Coronary artery (tissue), 2 donors: ENCODE measurements at regions not wholly inside any gene's neighbourhood (a gene's known extent, or its start where the extent isn't known, plus 50 kb on each side); places are given as distances from the start of the nearest gene placed in this dataset.
"Not testable (repeated sequence)": the region's sequence is repeated elsewhere in the genome, so short reads cannot be mapped to it uniquely, and the experiment has no call there.

Source experiments
- DNase-seq: peaks from one replicate; pipeline ENCODE4 v3.0.0-alpha.2; 2017; ENCODE audit warnings: low spot score
- H3K27ac ChIP-seq, 2 donors: fragments of 200-600 bp; sonication (generic); one replicate each; pipeline ENCODE4 v1.5.1; 2016 to 2019
- H3K4me3 ChIP-seq: fragments of 200-600 bp; sonication (generic); 2 replicates; pipeline ENCODE4 v1.5.1; 2016; ENCODE audit warnings: mild to moderate bottlenecking, moderate library complexity
- CTCF ChIP-seq: fragments of 200-600 bp; sonication (generic); IDR thresholded peaks from one replicate; pipeline ENCODE4 v1.5.1; 2019; ENCODE audit warnings: antibody characterized with exemption

GRCh38 chr2:58473165-58473564 is 232.0 kb upstream of the FANCL start:
- Histone ChIP-seq H3K27ac (no peak overlapping the region), H3K4me3 (no peak overlapping the region)
- DNase-seq: no peak
- TF ChIP-seq CTCF: no peak

- Histone ChIP-seq H3K27ac (no peak overlapping the region), H3K4me3 (no peak overlapping the region)
- DNase-seq: no peak
- TF ChIP-seq CTCF: no peak
Observed at GRCh38 chr2:58466804-58467203, 225.7 kb upstream of the FANCL start.

GRCh38 chr2:58466021-58466420 is 224.9 kb upstream of the FANCL start:
- H3K27ac ChIP-seq, H3K4me3 ChIP-seq, DNase-seq: not testable (repeated sequence)

GRCh38 chr2:58460670-58461069 is 219.5 kb upstream of the FANCL start:
- H3K27ac ChIP-seq: no peak overlapping the region
- no peak for TF ChIP-seq CTCF
- H3K4me3 ChIP-seq: no peak overlapping the region
- no peak for DNase-seq

GRCh38 chr2:58449286-58450010 is 208.3 kb upstream of the FANCL start:
- no peak overlapping the region for H3K4me3 ChIP-seq
- TF ChIP-seq CTCF: no peak
- no peak overlapping the region for H3K27ac ChIP-seq
- DNase-seq: no peak

GRCh38 chr2:58448845-58449244 is 207.7 kb upstream of the FANCL start:
- H3K4me3 ChIP-seq: no peak overlapping the region
- DNase-seq: no peak
- H3K27ac ChIP-seq: no peak overlapping the region
- no peak for TF ChIP-seq CTCF

- no peak overlapping the region for H3K27ac ChIP-seq
- DNase-seq: no peak
- H3K4me3 ChIP-seq: no peak overlapping the region
- no peak for TF ChIP-seq CTCF
Observed at GRCh38 chr2:58448065-58448507, 207.0 kb upstream of the FANCL start.
